ACC112 (cell line): ENCODE measurements at regions not wholly inside any gene's neighbourhood (a gene's known extent, or its start where the extent isn't known, plus 50 kb on each side); places are given as distances from the start of the nearest gene placed in this dataset.
"Not testable (repeated sequence)": the region's sequence is repeated elsewhere in the genome, so short reads cannot be mapped to it uniquely, and the experiment has no call there.

Experiments used
- H2AFZ ChIP-seq: fragments of 200-600 bp; sonication (generic); one replicate; pipeline ENCODE4 v1.6.0; 2017; ENCODE audit warnings: antibody characterized with exemption, low read length; ENCODE audit not compliant: unreplicated experiment
- H3K27ac ChIP-seq: fragments of 200-600 bp; sonication (generic); 2 replicates; pipeline ENCODE4 v1.5.1; 2014; ENCODE audit warnings: low read depth, mild to moderate bottlenecking, antibody characterized with exemption, low read length, moderate library complexity
- H3K27me3 ChIP-seq: fragments of 200-600 bp; sonication (generic); 2 replicates; pipeline ENCODE4 v1.6.1; 2014; ENCODE audit warnings: mild to moderate bottlenecking, antibody characterized with exemption, low read length, moderate library complexity, mixed read lengths; ENCODE audit not compliant: insufficient read depth
- H3K36me3 ChIP-seq: fragments of 200-600 bp; sonication (generic); 2 replicates; pipeline ENCODE4 v1.6.1; 2016; ENCODE audit warnings: mild to moderate bottlenecking, antibody characterized with exemption, low read length, moderate library complexity, mixed read lengths; ENCODE audit not compliant: insufficient read depth
- H3K4me1 ChIP-seq: fragments of 200-600 bp; sonication (generic); one replicate; pipeline ENCODE4 v1.6.1; 2016; ENCODE audit warnings: low read length, mixed read lengths; ENCODE audit not compliant: insufficient read depth, unreplicated experiment, control insufficient read depth
- H3K4me3 ChIP-seq: fragments of 200-600 bp; sonication (generic); 2 replicates; pipeline ENCODE4 v1.5.1; 2014; ENCODE audit warnings: mild to moderate bottlenecking, low read depth, low read length
- H3K79me2 ChIP-seq: fragments of 200-600 bp; sonication (generic); one replicate; pipeline ENCODE4 v1.6.0; 2016; ENCODE audit warnings: low read length; ENCODE audit not compliant: control insufficient read depth, unreplicated experiment, insufficient read depth

GRCh38 chr13:50463719-50464118, 379.8 kb downstream of the DLEU7 start:
- no peak overlapping the region for H2AFZ ChIP-seq
- H3K27ac ChIP-seq = no peak overlapping the region
- H3K79me2 ChIP-seq = no peaks in the 10 kb centered on the region
- no peak overlapping the region for H3K4me3 ChIP-seq
- no peaks in the 10 kb centered on the region for H3K36me3 ChIP-seq
- H3K27me3 ChIP-seq = peaks cover 3% of the 10 kb centered on the region; the same call in 1 of the 2 replicates
- no peaks in the 10 kb centered on the region for H3K4me1 ChIP-seq

- H2AFZ ChIP-seq = no peak overlapping the region
- no peaks in the 10 kb centered on the region for H3K4me1 ChIP-seq
- no peaks in the 10 kb centered on the region for H3K79me2 ChIP-seq
- no peak overlapping the region for H3K27ac ChIP-seq
- no peaks in the 10 kb centered on the region for H3K36me3 ChIP-seq
- H3K4me3 ChIP-seq = no peak overlapping the region
- H3K27me3 ChIP-seq = peaks cover 3% of the 10 kb centered on the region; the same call in 1 of the 2 replicates
Measured at GRCh38 chr13:50464349-50465251, 378.9 kb downstream of the DLEU7 start.

- H3K36me3 ChIP-seq = no peaks in the 10 kb centered on the region
- no peak overlapping the region for H2AFZ ChIP-seq
- H3K4me3 ChIP-seq = no peak overlapping the region
- H3K4me1 ChIP-seq = no peaks in the 10 kb centered on the region
- H3K27ac ChIP-seq = no peak overlapping the region
- H3K79me2 ChIP-seq = no peaks in the 10 kb centered on the region
- peaks cover 3% of the 10 kb centered on the region; the same call in 1 of the 2 replicates for H3K27me3 ChIP-seq
Measured at GRCh38 chr13:50466456-50466855, 377.0 kb downstream of the DLEU7 start.

- H3K4me3 ChIP-seq = no peak overlapping the region
- no peak overlapping the region for H3K27ac ChIP-seq
- no peaks in the 10 kb centered on the region for H3K4me1 ChIP-seq
- peaks cover 3% of the 10 kb centered on the region; the same call in 1 of the 2 replicates for H3K27me3 ChIP-seq
- H3K79me2 ChIP-seq = no peaks in the 10 kb centered on the region
- H3K36me3 ChIP-seq = no peaks in the 10 kb centered on the region
- H2AFZ ChIP-seq = no peak overlapping the region
Measured at GRCh38 chr13:50467156-50468110, 376.1 kb downstream of the DLEU7 start.

- no peak overlapping the region for H2AFZ ChIP-seq
Measured at GRCh38 chr13:50468849-50469669, 374.4 kb downstream of the DLEU7 start.

GRCh38 chr13:50473050-50473449, 370.4 kb downstream of the DLEU7 start:
- H3K27me3 ChIP-seq, H3K27ac ChIP-seq, H3K36me3 ChIP-seq, H3K4me3 ChIP-seq, H2AFZ ChIP-seq, H3K79me2 ChIP-seq, H3K4me1 ChIP-seq: not testable (repeated sequence)

More at GRCh38 chr13:50468849-50469669, 374.4 kb downstream of the DLEU7 start:
- no peaks in the 10 kb centered on the region for H3K4me1 ChIP-seq
- no peak overlapping the region for H3K27ac ChIP-seq
- H3K36me3 ChIP-seq = no peaks in the 10 kb centered on the region
- H3K27me3 ChIP-seq = peaks cover 3% of the 10 kb centered on the region; the same call in 1 of the 2 replicates
- no peak overlapping the region for H3K4me3 ChIP-seq
- H3K79me2 ChIP-seq = no peaks in the 10 kb centered on the region

- Histone ChIP-seq H2AFZ (no peak overlapping the region), H3K27ac (no peak overlapping the region)
Measured at GRCh38 chr13:50474088-50474662, 369.3 kb downstream of the DLEU7 start.

GRCh38 chr13:50476577-50477285, 366.8 kb downstream of the DLEU7 start:
- H3K36me3 ChIP-seq = no peaks in the 10 kb centered on the region
- no peak overlapping the region for H3K27ac ChIP-seq
- H3K4me1 ChIP-seq = no peaks in the 10 kb centered on the region
- H3K79me2 ChIP-seq = no peaks in the 10 kb centered on the region
- no peak overlapping the region for H2AFZ ChIP-seq
- no peak overlapping the region for H3K4me3 ChIP-seq
- H3K27me3 ChIP-seq = no peaks in the 10 kb centered on the region

More at GRCh38 chr13:50474088-50474662, 369.3 kb downstream of the DLEU7 start:
- no peaks in the 10 kb centered on the region for H3K36me3 ChIP-seq
- H3K79me2 ChIP-seq = no peaks in the 10 kb centered on the region
- no peaks in the 10 kb centered on the region for H3K27me3 ChIP-seq
- no peaks in the 10 kb centered on the region for H3K4me1 ChIP-seq
- H3K4me3 ChIP-seq = no peak overlapping the region

- Histone ChIP-seq H3K4me3 (no peak overlapping the region), H2AFZ (no peak overlapping the region), H3K36me3 (no peaks in the 10 kb centered on the region), H3K27ac (no peak overlapping the region), H3K27me3 (no peaks in the 10 kb centered on the region), H3K79me2 (no peaks in the 10 kb centered on the region), H3K4me1 (peaks cover 13% of the 10 kb centered on the region)
Measured at GRCh38 chr13:50481936-50482335, 361.6 kb downstream of the DLEU7 start.
